Activated CD4-positive, alpha-beta T cell treated with anti-CD3 and anti-CD28 coated beads, Interleukin-2, amount 10 ng/mL, durations not matched to agents 24 days and 14 days (primary cell): ENCODE measurements at regions not wholly inside any gene's neighbourhood (a gene's known extent, or its start where the extent isn't known, plus 50 kb on each side); places are given as distances from the start of the nearest gene placed in this dataset.
"Not testable (repeated sequence)": the region's sequence is repeated elsewhere in the genome, so short reads cannot be mapped to it uniquely, and the experiment has no call there.

ENCODE experiments used
- DNase-seq: peaks from one replicate; pipeline ENCODE4 v3.0.0; 2022
- H3K27ac Mint-ChIP-seq: one replicate; pipeline ENCODE4 v1.8.0; 2022; ENCODE audit warnings: mild to moderate bottlenecking, mixed read lengths
- H3K27me3 Mint-ChIP-seq: one replicate; pipeline ENCODE4 v1.8.0; 2022; ENCODE audit warnings: mixed read lengths
- H3K36me3 Mint-ChIP-seq: one replicate; pipeline ENCODE4 v1.8.0; 2022; ENCODE audit warnings: low read depth, mild to moderate bottlenecking, mixed read lengths
- H3K4me1 Mint-ChIP-seq: one replicate; pipeline ENCODE4 v1.8.0; 2021; ENCODE audit warnings: mixed read lengths
- H3K4me3 Mint-ChIP-seq: one replicate; pipeline ENCODE4 v1.8.0; 2022; ENCODE audit warnings: mild to moderate bottlenecking, moderate library complexity, mixed read lengths
- H3K9me3 Mint-ChIP-seq: one replicate; pipeline ENCODE4 v1.8.0; 2021; ENCODE audit warnings: mixed read lengths
- intact Hi-C: fragments of 100-400 bp; cut with micrococcal nuclease; formaldehyde crosslinking; loops from one replicate; pipeline ENCODE4 v1.15.1; 2023

DNA sequence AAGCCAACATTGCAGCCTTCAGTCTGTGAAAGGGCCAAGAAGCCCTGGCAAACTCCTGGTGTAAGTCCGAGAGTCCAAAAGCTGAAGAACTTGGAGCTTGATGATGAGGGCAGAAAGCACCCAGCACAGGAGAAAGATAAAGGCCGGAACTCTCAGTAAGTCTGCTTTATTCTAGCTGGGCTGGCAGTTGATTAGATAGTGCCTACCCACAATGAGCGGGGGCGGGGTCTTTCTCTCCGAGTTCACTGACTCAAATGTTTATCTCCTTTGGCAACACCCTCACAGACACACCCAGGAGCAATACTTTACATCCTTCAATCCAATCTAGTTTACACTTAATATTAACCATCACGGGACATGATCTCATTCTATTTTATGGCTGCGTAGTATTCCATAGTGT is 1317.1 kb downstream of the SLITRK1 start:
- intact Hi-C loops = no loop called here
- no peak for DNase-seq
- no peaks in the 10 kb centered on the region for H3K4me1 Mint-ChIP-seq

GRCh38 chr13:82560889-82561288 is 1321.4 kb downstream of the SLITRK1 start:
- no peak overlapping the region for H3K4me3 Mint-ChIP-seq
- intact Hi-C loops = no loop called here
- no peak for DNase-seq
- H3K27me3 Mint-ChIP-seq = no peaks in the 10 kb centered on the region
- H3K4me1 Mint-ChIP-seq = no peaks in the 10 kb centered on the region
- H3K27ac Mint-ChIP-seq = no peak overlapping the region
- no peaks in the 10 kb centered on the region for H3K36me3 Mint-ChIP-seq
- H3K9me3 Mint-ChIP-seq = no peaks in the 10 kb centered on the region

More for the DNA sequence above, 1317.1 kb downstream of the SLITRK1 start:
- Mint-ChIP-seq H3K9me3 (no peaks in the 10 kb centered on the region), H3K4me3 (no peak overlapping the region), H3K36me3 (no peaks in the 10 kb centered on the region), H3K27ac (no peak overlapping the region), H3K27me3 (no peaks in the 10 kb centered on the region)

GRCh38 chr13:82522872-82523271 is 1359.4 kb downstream of the SLITRK1 start:
- no peak overlapping the region for H3K27ac Mint-ChIP-seq
- no peaks in the 10 kb centered on the region for H3K36me3 Mint-ChIP-seq
- no peaks in the 10 kb centered on the region for H3K4me1 Mint-ChIP-seq
- no peak for DNase-seq
- H3K9me3 Mint-ChIP-seq = peaks cover 5% of the 10 kb centered on the region
- H3K4me3 Mint-ChIP-seq = no peak overlapping the region
- intact Hi-C loops = no loop called here
- H3K27me3 Mint-ChIP-seq = no peaks in the 10 kb centered on the region

DNA sequence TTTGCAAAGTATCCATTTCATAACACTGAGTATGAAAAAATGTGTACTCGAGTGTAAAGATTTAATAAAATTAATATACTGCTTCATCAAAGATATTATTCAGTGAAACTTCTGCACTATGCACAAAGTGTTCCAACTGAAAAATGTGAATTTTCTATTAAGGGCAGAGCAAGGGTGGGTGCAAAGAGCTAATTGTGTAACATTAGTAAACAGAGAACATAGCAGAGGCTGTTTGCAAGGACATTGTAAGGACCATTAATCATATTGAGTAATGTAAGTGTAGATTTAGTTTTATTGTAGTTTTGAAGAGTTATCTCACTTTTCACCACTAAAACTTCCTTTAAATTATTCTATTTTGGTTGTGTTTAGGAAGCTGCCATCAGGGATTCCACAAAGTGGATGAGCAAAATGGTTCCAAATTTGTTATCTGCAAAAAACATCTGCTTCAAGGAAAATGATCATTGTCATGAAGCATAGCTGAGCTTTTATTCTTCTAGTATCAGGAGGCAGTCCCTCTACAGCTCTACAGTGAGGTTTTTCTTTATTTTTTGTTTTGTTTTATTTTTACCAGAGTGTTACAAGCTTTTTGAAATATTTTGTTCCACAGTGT is 1375.4 kb downstream of the SLITRK1 start:
- H3K36me3 Mint-ChIP-seq = no peaks in the 10 kb centered on the region
- H3K9me3 Mint-ChIP-seq = peaks cover 4% of the 10 kb centered on the region
- H3K4me3 Mint-ChIP-seq = no peak overlapping the region
- no peaks in the 10 kb centered on the region for H3K4me1 Mint-ChIP-seq
- no peaks in the 10 kb centered on the region for H3K27me3 Mint-ChIP-seq
- intact Hi-C loops = no loop called here
- H3K27ac Mint-ChIP-seq = no peak overlapping the region
- no peak for DNase-seq

- intact Hi-C loops = no loop called here
- H3K4me1 Mint-ChIP-seq = no peaks in the 10 kb centered on the region
- H3K9me3 Mint-ChIP-seq = no peaks in the 10 kb centered on the region
- no peak for DNase-seq
- no peaks in the 10 kb centered on the region for H3K36me3 Mint-ChIP-seq
- H3K27me3 Mint-ChIP-seq = no peaks in the 10 kb centered on the region
- H3K4me3 Mint-ChIP-seq = no peak overlapping the region
- no peak overlapping the region for H3K27ac Mint-ChIP-seq
Measured at GRCh38 chr13:82501834-82502233, 1380.4 kb downstream of the SLITRK1 start.

GRCh38 chr13:82480415-82480814 is 1401.9 kb downstream of the SLITRK1 start:
- Mint-ChIP-seq H3K27ac (no peak overlapping the region), H3K36me3 (no peaks in the 10 kb centered on the region), H3K4me1 (no peaks in the 10 kb centered on the region), H3K27me3 (no peaks in the 10 kb centered on the region), H3K4me3 (no peak overlapping the region), H3K9me3 (peaks cover 7% of the 10 kb centered on the region)
- intact Hi-C loops = no loop called here
- no peak for DNase-seq

GRCh38 chr13:82477436-82477835 is 1404.8 kb downstream of the SLITRK1 start:
- no peaks in the 10 kb centered on the region for H3K4me1 Mint-ChIP-seq
- no peak overlapping the region for H3K4me3 Mint-ChIP-seq
- intact Hi-C loops = no loop called here
- H3K9me3 Mint-ChIP-seq = no peaks in the 10 kb centered on the region
- no peaks in the 10 kb centered on the region for H3K36me3 Mint-ChIP-seq
- no peak overlapping the region for H3K27ac Mint-ChIP-seq
- no peaks in the 10 kb centered on the region for H3K27me3 Mint-ChIP-seq
- no peak for DNase-seq

- intact Hi-C loops = no loop called here
- Mint-ChIP-seq H3K27ac (no peak overlapping the region), H3K4me3 (no peak overlapping the region), H3K9me3 (peaks cover 5% of the 10 kb centered on the region), H3K27me3 (no peaks in the 10 kb centered on the region), H3K36me3 (no peaks in the 10 kb centered on the region), H3K4me1 (no peaks in the 10 kb centered on the region)
- DNase-seq = no peak
Measured at GRCh38 chr13:82467626-82468025, 1414.6 kb downstream of the SLITRK1 start.

DNA sequence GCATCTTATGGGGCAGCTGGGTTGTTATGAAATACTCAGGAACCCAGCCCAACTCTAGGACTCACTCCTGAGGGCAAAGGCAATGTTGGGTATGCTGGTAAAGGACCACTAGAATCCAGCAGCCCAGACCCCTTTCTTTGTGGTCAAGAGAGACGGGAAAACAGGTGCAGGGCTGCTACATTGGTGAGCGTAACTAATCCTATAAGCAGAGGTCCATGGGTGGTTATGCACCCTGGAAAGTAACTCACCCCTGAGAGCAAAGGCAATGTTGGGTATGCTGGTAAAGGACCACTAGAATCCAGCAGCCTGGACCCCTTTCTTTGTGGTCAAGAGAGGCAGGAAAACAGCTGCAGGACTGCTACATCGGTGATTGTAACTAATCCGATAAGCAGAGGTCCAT is 1422.7 kb downstream of the SLITRK1 start:
- intact Hi-C loops, H3K36me3 Mint-ChIP-seq, DNase-seq, H3K4me3 Mint-ChIP-seq, H3K27ac Mint-ChIP-seq, H3K4me1 Mint-ChIP-seq, H3K9me3 Mint-ChIP-seq, H3K27me3 Mint-ChIP-seq: not testable (repeated sequence)

DNA sequence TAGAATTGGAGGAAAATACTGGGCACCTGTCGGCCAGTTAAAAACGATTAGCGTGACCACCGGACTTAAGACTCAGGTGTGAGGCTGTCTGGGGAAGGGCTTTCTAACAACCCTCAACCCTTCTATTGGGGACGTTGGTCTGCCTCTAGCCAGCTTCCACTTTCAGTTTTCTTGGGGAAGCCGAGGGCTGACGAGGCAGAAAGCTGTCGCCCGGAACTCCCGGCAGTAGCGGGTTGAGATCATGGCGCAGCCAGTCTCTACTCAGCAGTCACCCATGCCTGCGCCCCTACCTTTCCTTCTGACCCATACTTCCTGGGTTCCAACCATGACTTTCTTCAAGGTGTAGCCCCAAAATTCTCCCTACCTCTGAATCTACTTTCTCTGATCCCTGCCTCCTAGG is 1424.1 kb downstream of the SLITRK1 start:
- H3K36me3 Mint-ChIP-seq = no peaks in the 10 kb centered on the region
- no peaks in the 10 kb centered on the region for H3K4me1 Mint-ChIP-seq
- no peak for DNase-seq
- intact Hi-C loops = no loop called here
- no peaks in the 10 kb centered on the region for H3K27me3 Mint-ChIP-seq
- peaks cover 3% of the 10 kb centered on the region for H3K9me3 Mint-ChIP-seq
- H3K4me3 Mint-ChIP-seq = no peak overlapping the region
- no peak overlapping the region for H3K27ac Mint-ChIP-seq

GRCh38 chr13:82457548-82457947 is 1424.7 kb downstream of the SLITRK1 start:
- H3K9me3 Mint-ChIP-seq, intact Hi-C loops, H3K4me3 Mint-ChIP-seq: not testable (repeated sequence)

GRCh38 chr13:82447416-82448077 is 1434.7 kb downstream of the SLITRK1 start:
- DNase-seq = no peak
- Mint-ChIP-seq H3K4me3 (no peak overlapping the region), H3K36me3 (no peaks in the 10 kb centered on the region), H3K27ac (no peak overlapping the region), H3K9me3 (no peaks in the 10 kb centered on the region), H3K4me1 (no peaks in the 10 kb centered on the region), H3K27me3 (no peaks in the 10 kb centered on the region)
- intact Hi-C loops = no loop called here

More at GRCh38 chr13:82457548-82457947, 1424.7 kb downstream of the SLITRK1 start:
- not testable (repeated sequence) for H3K27ac Mint-ChIP-seq, H3K4me1 Mint-ChIP-seq, H3K36me3 Mint-ChIP-seq, DNase-seq, H3K27me3 Mint-ChIP-seq

DNA sequence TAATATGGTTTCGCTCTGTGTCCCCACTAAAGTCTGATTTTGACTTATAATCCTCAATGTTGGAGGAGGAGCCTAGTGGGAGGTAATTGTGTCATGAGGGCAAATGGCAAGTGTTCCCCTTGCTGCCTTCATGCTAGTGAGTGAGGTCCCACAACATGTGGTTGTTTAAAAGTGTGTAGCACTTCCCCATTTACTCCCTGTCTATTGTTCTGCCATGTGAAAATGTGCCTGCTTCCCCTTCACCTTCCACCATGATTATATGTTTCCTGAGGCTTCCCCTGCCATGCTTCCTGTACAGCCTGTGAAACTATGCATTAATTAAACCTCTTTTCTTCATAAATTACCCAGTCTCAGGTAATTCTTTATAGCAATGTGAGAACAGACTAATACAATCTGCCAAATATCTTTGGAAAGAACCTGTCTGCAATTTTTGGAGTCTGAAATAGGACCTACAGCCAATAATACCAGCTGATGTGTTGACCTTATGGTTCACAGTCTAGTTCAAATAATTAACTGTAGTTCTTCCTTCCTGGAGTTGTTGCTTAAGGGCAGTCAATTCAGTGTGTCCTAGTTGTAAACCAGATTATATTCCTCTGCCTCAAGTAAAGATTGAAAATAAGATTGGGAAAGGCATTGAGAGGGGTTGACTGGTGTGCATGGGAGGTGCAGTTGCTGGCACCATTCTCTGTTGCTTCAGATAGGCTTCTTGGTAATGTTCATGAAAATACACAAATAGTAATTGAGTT is 1442.9 kb downstream of the SLITRK1 start:
- Mint-ChIP-seq H3K27ac (no peak overlapping the region), H3K4me3 (no peak overlapping the region), H3K4me1 (no peaks in the 10 kb centered on the region), H3K36me3 (no peaks in the 10 kb centered on the region), H3K9me3 (peaks cover 8% of the 10 kb centered on the region), H3K27me3 (no peaks in the 10 kb centered on the region)
- intact Hi-C loops = no loop called here
- no peak for DNase-seq

GRCh38 chr13:82438320-82438719 is 1444.0 kb downstream of the SLITRK1 start:
- Mint-ChIP-seq H3K36me3 (no peaks in the 10 kb centered on the region), H3K27me3 (no peaks in the 10 kb centered on the region), H3K4me3 (no peak overlapping the region), H3K27ac (no peak overlapping the region), H3K9me3 (peaks cover 8% of the 10 kb centered on the region), H3K4me1 (no peaks in the 10 kb centered on the region)
- DNase-seq = no peak
- intact Hi-C loops = no loop called here
